D721Med (cell line): ENCODE measurements at regions not wholly inside any gene's neighbourhood (a gene's known extent, or its start where the extent isn't known, plus 50 kb on each side); places are given as distances from the start of the nearest gene placed in this dataset.

ENCODE experiments used
- DNase-seq: peaks from one replicate; pipeline ENCODE4 v3.0.0; 2011; ENCODE audit warnings: low spot score; ENCODE audit not compliant: insufficient read length
- FAIRE-seq: peaks from 2 replicates; lab custom pipeline; 2011; peaks lifted over from hg19 to GRCh38; lab: Jason Lieb, UNC
- TF ChIP-seq, protein P1 (sequence below): IDR thresholded peaks from 2 replicates; pipeline ENCODE4 v1.5.1; 2012; ENCODE audit warnings: mild to moderate bottlenecking, control low read depth; ENCODE audit not compliant: insufficient read depth; ENCODE audit errors: missing control alignments

DNA sequence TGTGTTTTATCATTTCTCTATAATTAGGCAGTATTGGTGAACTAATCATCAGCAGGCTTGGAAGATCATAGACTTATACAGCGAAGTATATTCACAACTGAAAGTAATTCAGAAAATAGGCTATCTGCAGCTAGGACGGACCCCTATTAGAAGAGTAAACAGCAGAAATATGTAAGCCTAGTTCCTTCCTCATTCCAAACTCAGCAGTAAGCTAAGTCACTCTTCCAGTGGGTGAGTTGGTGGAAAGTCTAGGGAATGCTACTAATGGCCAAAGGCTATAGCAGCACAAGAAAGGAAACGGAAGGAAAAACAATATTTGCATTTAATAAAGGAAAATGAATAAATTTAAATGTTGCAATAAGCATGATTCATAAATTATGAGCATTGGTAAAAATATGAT, 918.1 kb upstream of the TMPRSS15 start:
- no peak for FAIRE-seq
- DNase-seq = no peak
- TF ChIP-seq, protein P1, sequence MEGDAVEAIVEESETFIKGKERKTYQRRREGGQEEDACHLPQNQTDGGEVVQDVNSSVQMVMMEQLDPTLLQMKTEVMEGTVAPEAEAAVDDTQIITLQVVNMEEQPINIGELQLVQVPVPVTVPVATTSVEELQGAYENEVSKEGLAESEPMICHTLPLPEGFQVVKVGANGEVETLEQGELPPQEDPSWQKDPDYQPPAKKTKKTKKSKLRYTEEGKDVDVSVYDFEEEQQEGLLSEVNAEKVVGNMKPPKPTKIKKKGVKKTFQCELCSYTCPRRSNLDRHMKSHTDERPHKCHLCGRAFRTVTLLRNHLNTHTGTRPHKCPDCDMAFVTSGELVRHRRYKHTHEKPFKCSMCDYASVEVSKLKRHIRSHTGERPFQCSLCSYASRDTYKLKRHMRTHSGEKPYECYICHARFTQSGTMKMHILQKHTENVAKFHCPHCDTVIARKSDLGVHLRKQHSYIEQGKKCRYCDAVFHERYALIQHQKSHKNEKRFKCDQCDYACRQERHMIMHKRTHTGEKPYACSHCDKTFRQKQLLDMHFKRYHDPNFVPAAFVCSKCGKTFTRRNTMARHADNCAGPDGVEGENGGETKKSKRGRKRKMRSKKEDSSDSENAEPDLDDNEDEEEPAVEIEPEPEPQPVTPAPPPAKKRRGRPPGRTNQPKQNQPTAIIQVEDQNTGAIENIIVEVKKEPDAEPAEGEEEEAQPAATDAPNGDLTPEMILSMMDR = no peak

DNA sequence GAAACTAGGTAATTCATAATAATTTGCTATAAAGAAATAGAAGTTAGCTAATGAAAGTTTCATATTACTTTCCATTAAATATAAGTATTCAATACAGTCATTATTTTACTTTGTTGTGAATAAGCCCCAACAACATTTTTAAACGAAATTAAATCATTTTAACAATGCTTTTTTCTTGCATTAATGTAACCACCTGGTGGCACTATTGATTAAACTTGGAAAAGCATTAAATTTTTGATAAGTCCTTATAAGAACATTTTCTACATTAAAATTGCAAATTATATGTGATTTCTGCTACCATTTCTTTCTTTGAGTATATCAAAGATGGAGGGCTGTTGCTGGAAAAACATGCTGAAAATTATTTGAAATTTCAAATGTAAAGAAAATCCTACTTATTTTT, 918.8 kb upstream of the TMPRSS15 start:
- FAIRE-seq = no peak
- TF ChIP-seq, protein P1 = peak; percentile 51
- DNase-seq = no peak

DNA sequence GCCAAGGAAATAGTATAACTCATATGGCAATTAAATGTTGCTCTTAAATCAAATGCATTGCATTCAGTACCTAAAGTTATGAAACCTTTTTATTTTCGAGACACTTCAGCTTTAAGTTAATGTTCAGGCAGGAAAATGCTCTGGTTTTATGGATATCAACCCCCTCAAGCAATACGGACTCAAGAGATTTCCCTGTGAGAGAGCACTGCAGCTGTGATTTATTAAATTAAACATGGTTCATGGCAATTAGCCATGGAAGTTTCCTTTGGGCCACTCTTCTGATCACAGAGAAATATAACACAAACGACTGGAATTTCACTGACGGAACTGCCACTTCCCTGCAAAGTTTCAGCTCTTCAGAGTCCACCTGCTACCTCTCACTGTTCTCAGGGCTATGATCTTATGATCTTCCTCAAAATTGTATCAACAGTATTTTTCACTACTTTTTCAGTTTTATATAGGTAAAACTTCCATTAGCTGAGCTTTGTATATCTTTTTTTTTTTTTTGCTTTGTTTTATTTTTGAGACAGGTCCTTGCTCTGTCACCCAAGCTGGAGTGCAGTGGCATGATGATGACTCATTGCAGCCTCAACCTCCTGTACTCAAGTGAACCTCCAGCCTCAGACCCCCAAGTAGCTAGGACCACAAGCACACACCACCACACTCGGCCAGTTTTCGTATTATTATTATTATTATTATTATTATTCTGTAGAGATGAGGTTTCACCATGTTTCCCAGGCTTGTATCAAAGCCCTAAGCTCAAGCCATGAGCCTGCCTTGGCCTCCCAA, 923.1 kb upstream of the TMPRSS15 start:
- TF ChIP-seq, protein P1 = no peak
- no peak for DNase-seq
- FAIRE-seq = no peak

DNA sequence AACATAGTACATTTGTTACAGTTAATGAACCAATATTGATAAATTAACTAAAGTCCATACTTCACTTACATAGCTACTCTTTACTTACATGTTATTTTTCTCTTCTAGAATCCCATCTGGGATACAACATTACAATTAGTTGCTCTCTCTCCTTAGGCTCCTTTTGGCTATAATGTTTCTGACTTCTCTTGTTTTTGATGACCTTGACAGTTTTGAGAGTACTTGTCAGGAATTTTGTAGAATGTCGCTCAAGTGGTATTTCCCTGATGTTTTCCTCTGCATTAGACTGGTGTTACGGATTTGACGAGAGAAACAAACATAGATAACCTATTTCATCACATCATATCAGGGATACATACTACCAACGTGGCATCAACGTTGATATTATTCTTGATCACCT, 925.4 kb upstream of the TMPRSS15 start:
- TF ChIP-seq, protein P1 = no peak
- DNase-seq (no peak), FAIRE-seq (no peak)

DNA sequence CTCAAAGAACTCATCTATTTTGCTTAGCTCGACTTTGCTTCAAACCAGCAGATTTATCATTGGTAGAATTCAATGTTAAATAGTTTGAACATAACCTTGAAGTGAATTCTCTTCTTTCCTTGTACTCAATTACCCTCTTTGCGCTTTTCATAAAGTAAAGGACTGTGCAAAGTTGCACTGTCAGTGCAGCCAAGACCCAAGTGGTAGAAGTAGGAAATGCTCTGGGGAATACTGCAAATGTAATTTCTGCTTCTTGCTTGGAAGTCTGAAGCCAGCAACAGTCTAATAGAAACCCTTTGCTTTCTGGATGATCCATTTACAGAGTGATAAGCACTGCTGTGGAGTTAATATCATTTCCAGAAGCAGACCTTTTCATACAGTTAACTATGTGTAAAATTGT, 936.7 kb upstream of the TMPRSS15 start:
- TF ChIP-seq, protein P1 = no peak
- FAIRE-seq (no peak), DNase-seq (no peak)

DNA sequence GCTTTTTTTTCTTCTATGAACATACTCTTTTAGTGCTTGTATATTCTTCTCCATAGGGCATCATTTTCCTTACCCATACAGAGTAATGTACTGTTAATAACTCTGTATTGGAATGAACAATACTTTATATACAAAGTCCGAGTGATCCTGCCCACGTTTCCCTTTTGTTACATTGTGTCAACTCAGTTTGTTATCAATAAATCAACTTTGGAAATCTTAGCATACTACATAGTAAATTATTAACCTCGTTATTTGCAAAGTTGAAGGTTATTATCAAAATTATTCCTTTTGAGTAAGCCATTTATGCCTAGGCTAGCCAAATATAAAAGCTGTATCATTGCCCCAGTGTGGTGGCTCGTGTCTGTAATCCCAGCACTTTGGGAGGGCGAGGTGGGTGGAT, 937.4 kb upstream of the TMPRSS15 start:
- no peak for FAIRE-seq
- TF ChIP-seq, protein P1 = no peak

DNA sequence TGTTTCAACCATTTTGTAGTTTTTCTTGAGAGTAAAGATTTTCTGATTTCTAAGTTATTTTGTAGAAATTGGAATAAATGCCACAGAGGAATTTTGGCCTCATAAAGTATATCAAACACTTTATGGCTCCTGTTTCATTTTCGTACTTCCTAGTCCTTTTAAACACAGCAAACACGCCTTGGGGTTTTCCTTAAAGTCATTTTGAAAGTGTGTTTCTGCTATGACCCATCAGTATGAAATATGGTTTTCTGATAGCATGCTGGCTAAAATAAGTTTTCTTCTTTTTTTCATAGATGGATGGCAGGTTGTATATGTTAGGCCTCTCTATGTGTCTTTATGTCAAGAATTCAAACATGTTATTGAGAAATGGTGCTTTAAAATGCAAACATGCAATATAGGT, 940.1 kb upstream of the TMPRSS15 start:
- DNase-seq (no peak), FAIRE-seq (no peak)
- TF ChIP-seq, protein P1 = no peak

More for the DNA sequence above, 937.4 kb upstream of the TMPRSS15 start:
- DNase-seq = no peak
